Activated CD4-positive, alpha-beta T cell treated with anti-CD3 and anti-CD28 coated beads for 4 hours (primary cell): ENCODE measurements at regions not wholly inside any gene's neighbourhood (a gene's known extent, or its start where the extent isn't known, plus 50 kb on each side); places are given as distances from the start of the nearest gene placed in this dataset.

ENCODE experiments used
- DNase-seq, 2 donors: peaks; one replicate each; pipeline ENCODE4 v3.0.0-alpha.2; 2020

DNA sequence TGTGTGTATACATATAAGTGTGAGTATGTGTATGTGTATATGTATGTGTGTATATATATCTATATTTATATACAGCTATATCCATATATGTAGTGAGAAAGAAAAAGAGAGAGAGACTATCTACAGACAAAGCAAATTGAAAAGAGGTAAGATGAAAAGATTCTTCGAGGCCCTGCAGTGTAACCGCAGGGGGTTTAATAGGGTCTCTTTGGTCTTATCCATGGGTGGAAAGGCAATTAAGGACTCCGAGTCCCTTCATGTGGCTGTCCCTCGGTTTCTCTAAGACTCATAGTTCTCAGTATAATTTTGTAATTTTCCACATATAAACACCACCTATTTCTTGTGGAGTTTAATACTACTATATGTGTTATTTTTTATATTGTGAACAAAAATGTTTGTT is 50.6 kb upstream of the JAZF1 start:
- no peak for DNase-seq

DNA sequence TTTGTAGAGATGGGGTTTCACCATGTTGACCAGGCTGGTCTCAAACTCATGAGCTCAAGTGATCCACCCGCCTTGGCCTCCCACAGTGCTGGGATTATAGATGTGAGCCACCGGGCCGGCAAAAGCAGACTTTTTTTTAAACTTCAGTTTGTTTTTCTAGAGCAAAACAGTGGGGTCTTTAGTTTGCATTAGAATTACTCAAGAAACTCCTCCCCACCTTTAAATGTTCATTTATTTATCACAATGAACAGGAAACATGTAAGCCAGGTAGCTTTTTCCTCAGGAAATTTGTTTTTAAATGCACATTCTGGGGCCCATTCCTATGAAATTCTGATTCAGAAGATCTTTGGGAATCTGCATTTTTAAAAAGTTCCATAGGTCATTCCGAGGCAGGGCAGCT is 56.0 kb upstream of the JAZF1 start:
- no peak for DNase-seq

DNA sequence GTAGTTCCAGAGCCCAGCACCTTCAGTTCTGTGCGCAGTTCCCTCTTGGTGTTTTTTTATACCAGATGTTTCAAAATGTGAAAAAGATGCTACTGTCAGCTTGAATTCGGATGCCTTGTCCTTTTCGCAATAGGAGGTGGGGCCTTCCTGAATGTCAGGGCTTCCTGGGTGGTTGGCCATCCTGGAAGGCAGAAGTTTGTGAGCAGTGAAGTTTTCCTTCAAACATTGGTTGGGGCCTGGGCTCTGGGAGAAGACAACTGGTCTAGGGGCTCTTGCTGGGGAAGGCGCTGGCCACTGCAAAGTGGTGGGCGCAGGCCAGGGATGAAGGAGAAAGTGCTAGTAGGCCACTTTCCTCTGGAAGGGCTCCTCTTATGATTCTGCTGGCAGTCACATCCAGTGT is 56.8 kb upstream of the JAZF1 start:
- DNase-seq, result no peak

DNA sequence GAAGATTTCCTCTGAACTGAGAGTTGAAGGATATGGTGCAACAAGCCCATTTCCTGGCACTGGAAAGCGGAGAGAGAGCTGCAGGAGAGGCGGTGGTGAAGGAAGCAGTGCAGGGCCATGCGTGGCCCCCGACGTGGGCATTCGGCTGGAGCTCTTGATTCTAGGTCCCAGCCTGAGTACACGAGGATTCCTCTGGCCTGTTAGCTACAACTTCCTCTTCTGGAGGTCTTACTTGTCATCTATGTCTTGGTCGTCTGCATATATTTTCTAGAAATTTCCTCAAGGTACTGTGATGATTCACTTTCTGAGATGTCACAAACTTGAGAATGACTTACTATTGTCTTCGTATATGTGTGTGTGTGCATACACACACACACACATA is 59.2 kb upstream of the JAZF1 start:
- no peak for DNase-seq

DNA sequence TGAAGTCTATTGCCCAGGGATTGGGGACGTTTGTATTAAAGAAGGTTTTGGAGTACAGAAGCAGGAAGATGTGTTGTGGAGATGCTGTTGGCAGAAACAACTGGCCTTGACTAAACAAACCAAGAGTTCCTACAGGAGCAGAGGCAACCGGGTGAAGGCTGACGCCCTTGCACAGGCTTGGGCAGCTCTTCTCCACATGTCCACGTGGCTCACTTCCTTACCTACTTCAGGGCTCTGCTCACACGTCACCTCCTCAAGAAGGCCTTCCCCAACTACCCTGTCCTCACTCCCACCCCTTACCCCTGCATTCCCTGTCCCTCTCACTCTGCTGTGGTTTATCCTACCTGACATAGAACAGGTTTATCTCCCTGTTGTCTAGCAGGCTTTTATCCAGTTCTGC is 59.9 kb upstream of the JAZF1 start:
- no peak for DNase-seq

DNA sequence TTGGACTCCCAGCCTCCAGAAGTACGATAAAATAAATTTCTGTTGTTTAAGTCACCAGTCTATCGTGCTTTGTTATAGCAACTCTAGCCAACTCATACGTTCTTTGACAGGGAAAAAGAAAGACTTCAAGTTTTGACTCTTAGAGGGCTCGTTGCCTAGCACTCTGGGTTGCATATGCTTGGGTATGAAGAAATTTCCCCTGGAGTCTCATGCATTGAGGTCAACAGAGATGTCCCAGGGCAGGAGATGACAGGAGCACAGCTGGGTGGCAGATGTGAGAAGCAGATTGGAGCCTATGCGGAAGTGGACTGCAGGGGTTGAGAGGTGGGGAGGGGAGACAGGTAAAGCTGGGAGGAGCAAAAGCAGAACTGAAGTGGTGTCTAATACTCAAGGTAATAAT is 63.3 kb upstream of the JAZF1 start:
- no peak for DNase-seq

DNA sequence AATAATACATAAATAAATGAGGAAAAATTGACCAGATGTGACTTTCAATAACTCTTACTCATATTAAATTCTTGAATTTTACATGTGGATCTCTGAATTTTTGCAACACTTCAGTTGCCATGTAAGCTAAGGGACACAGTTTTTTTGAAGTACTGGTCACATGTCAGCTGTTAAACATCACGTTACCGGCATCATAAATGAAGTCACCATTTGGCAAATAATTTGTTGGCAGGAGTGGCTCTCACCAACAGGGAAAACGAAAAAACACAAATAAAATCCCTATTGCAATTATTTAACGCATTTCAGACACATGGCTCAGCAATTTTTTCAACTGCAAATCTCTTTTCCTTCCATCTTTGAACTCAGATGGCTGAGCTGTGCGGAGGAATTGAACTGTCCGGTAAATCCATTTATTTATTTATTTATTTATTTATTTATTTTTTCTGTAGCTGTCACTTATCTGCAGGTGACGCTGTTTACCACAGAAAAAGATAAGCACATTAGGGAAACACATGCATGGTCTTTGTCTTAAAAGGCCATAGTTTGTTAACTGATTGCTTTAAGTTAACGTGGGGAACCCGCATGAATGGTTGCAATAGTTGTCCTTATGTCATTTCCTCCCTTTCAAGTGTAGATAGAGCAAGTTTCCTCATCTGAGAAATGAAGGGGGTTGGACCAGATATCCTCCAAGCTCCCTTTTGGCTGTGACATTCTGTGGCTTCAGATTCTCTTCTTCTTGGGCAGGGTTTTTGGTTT is 64.7 kb upstream of the JAZF1 start:
- DNase-seq, result no peak

DNA sequence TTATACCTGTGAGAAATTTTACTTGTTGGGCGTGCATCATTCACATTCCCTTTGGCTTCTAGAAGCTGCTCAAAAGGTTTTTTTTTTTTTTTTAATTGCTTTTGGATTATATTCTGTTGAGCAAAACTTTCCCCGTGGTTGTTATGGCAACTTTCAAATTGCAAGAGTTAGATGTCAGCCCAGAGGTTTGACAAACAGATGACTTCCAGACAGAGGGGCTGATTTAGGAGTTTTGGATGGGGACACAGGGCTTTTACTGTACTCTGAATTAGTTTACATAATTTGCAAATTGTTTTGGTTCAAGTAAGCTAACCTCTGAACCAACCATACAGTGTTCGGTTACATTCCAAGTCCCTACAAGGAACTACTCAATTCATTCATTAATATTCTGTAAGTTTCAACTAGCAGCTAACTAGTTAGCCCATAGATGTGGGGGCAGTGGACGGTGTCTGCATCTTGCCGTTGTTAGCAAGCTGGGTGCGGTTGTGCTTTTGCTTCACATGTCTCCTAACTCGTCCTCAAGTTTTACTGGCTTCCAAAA is 66.4 kb upstream of the JAZF1 start:
- DNase-seq, result no peak

DNA sequence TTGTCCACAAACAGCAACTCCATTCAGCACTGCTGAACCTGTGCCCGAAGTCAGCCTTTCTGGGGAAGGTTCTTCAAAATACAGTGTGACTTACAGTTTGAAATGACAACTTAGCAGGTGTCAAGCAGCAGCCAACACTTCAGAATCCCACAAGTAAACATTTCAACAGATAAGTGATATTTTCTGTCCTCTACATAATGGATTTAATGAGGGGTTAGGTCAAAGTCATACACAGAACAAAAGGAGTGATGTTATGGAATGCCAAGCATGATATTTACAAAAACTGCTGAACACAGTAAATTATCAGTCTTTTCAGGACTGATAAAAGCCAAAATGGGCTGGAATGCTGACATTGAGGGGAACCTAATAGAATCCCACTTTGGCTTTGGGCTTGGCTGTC is 77.6 kb upstream of the JAZF1 start:
- no peak for DNase-seq

DNA sequence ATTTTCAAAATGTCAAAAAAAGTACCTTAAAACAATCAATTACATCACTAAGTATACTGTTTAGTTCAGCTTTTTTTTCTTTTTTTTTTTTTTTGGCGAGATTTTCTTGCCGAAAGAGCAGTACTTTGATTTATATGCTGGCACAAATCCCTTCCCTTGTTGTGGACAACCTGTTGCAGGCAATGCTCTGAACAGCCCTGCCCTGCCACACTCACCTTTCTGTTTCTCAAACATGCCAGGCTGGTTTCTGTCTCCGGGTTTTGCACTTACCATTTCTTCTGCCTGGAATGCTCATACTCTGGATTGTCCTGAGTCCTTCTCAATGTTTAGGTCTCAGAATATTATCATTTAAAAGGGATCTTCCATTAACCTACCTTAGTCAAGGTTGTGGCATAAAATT is 80.4 kb upstream of the JAZF1 start:
- DNase-seq, result no peak

DNA sequence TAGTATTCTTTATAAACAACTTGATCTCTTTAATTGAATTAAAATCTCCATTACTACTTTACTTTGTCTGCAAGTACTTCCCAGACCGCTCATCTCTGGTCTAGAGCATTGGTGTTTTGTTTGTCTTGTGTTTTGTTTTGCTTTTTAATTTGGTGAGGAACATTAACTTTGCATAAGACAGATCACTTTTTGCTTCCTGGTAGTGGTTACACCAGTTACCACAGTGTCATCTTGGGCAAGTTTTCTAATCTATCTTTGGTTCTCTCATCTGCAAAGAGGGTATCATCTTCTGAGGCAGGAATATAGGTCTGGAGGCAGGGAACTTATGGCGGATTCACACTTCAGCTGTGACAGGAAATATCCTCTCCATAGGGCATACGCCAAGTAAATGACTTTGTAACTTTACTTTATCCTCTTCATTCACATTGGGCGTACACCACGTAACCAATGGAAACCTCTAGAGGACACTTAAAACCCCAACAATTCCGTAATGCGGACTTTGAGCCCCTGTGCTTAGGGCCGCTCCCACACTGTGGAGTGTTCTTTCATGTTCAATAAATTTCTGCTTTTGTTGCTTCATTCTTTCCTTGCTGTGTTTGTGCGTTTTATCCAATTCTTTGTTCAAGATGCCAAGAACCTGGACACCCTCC is 83.2 kb upstream of the JAZF1 start:
- no peak for DNase-seq

DNA sequence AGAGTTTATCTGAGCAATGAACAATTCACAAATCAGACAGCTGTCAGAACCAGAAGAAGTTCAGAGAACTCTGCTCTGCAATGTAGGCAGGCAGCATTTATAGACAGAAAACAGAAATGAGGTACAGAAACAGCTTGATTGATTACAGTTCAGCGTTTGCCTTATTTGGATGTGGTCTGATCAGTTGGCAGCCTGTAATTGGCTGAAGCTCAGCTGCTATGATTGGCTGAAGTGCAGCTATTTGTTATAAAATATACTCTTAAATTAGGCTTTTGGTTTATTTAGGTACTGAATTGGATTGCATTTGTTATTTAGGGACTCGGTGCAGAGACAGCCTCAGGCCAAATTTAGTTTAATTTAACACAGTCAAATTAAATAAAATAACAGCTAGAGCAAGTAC is 85.8 kb upstream of the JAZF1 start:
- DNase-seq, result no peak

DNA sequence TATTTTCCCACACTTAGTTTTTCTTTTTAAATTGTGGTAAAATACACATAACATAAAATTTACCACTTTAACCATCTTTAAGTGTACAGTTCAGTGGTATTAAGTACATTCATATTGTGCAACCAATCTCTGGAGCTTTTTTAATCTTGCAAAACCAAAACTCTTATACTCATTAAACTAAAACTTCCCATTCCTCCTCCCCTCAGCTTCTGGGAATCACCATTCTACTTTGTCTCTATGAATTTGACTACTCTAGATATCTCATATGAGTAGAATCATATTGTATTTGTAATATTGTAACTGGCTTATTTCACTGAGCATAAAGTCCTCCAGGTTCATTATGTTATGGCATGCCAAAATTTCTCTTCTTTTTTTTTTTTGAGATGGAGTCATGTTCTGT is 86.4 kb upstream of the JAZF1 start:
- DNase-seq, result no peak

DNA sequence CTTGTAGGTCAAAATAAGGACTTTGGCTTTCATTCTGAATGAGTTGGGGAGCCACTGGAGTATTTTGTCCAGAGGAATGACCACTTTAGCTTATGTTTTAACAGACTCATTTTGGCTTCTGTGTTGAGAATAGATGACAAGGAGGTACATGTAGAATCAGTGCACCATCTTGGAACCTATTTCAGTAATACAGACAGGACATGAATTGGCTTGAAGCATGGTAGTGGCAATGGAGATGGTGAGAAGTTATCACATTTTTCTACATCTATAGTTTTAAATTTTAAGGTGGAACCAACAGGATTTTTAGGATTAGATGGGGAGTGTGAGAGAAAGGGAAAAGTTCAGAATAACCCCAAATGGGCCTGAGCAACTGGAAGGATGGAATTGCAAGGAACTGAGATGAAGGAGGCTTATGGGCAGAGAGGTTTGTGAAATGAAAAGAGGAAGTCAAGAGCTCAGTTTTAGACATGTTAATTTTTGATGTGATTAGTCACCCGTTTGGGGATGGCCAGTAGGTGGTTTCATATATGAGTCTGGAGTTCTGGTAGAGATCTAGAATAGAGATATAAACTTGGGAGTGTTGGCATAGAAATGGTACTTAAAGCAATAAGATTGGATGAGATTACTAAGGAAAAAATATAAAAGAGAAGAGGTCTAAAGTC is 89.2 kb upstream of the JAZF1 start:
- no peak for DNase-seq

DNA sequence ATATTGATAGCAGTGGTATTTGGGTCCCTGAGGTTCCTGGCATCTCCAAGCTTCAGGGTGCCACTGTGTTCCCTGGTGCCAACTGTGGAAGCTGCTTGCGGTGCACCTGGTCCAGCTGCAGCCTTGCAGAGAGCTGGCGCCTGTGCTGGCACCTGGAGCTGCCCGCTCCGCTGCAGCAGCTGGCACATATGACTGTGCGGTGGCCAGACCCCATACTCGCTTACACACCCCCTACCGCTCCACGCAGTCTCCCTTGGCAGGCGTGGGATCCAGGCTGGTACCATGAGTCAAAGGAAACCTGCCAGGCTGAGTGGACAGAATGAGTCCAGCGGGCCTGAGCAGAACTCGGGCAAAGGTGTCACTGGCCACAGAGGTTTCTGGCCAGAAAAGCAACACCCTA is 89.9 kb upstream of the JAZF1 start:
- DNase-seq, result no peak

DNA sequence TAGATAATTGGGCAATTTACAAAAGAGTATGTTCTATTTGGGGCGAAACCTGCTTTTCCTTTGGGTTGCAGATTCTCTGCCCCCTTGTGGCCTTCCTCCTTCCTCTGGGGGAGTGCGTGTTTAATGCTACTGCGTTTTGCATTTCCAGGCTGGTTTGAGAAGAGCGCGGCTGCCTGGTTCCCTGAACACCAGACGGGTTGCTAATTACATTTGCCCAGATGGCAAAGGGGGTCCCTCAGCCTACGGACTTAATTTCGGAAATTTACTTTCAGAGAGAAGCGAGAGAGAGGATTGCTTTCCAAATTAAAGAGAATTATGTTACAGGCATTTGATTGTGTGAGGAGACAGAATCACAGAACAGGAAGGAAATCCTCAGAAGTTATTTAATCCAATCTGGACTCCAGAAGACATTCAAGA is 91.9 kb upstream of the JAZF1 start:
- DNase-seq, result peak; percentile 22 to 30

DNA sequence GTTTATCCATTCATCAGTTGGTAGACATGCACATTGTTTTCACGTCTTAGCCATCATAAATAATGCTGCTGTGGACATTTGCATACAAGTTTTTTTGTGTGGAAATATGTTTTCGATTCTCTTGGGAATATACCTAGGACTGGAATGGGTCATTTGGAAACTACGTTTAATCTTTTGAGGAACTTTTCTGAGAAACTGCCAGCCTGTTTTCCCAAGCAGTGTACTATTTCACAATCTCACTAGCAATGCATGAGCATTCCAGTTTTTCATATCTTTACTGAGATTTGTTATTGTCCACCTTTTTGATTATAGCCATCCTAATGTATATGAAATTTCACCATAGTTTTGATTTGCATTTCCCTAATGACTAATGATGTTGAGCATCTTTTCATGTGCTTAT is 95.7 kb upstream of the JAZF1 start:
- no peak for DNase-seq

DNA sequence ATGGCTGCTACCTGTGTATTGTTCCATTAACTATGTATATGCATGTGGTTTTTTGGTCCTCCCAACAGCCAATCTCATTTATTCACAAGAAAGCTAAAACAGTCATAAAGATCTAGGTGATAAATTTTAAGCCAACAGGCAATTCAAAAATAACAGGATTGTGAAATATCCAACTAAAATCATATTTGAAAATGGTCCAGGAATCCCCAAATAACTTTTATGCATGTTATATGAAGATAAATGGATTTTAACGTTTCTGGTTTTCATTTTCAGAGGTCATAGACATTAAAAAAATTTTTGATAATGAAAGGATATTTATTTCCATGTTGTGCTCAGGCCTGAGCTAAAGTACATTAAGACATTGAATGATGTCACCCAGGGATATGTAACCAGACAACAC is 96.8 kb upstream of the JAZF1 start:
- no peak for DNase-seq

DNA sequence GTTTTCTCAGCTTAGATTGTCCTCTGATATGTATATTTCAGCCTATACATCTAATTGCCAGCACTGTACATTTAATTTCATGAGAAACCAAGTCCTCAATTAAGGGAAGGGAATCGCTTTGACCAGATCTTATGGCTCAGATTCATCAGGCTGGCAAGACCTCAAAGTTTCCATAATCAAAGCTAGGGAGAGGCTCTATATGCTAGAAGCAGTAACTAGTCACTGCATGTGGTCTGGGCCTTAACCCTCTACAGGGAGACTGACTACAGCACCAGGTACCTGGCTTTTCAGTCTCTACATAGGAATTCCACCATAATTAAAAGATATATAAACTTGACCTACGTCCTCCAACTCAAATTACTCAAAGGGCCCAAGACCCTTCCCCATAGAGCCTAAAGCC is 97.4 kb upstream of the JAZF1 start:
- DNase-seq, result no peak

DNA sequence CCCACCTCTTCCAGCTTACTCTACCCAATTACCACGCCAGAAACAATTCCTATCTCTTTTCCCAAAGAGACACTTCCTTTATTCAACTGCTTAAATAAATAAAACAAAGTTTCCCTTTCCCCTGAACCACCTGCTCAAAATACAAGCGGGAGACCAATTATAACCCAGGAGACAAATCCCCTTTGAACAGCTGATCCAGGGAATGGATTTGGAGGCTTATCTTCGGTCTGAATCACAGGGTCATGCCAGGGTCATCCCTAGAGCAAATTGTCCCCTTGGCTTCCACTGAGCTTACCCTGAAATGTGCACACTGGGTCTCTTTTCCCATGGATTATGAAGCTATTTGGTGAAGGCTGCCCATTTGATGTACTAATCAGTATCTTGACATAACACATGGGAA is 99.9 kb upstream of the JAZF1 start:
- DNase-seq, result no peak

DNA sequence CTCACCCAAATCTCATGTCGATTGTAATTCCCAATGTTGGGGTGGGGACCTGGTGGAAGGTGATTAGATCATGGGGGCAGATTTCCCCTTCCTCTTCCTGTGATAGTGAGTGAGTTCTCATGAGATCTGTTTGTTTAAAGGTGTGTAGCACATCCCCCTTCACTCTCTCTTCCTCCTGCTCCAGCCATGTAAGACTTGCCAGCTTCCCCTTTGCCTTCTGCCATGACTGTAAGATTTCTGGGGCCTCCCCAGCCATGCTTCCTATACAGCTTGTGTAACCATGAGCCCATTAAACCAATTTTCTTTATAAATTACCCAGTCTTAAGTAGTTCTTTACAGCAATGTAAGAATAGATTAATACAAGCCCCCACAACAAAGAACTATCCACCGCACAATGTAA is 109.9 kb upstream of the JAZF1 start:
- no peak for DNase-seq

DNA sequence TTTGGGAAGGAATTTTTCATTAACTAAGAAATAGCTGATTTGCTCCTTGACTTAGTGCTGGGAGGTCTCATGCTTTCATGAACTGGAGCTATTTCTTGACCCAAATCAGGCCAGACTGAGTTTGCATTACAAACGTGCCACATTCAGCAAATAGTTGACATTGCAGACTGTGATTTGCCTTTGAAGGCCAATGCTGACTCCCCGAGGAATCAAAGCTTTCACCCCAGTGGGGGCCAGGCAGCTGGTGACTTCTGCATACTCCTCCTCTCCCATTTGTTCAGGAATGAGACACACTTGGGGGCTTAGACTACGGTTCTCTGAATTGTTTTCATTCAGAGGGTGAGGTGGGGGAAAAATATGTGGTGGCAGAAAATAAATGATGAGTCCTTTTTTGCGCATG is 111.0 kb upstream of the JAZF1 start:
- no peak for DNase-seq

DNA sequence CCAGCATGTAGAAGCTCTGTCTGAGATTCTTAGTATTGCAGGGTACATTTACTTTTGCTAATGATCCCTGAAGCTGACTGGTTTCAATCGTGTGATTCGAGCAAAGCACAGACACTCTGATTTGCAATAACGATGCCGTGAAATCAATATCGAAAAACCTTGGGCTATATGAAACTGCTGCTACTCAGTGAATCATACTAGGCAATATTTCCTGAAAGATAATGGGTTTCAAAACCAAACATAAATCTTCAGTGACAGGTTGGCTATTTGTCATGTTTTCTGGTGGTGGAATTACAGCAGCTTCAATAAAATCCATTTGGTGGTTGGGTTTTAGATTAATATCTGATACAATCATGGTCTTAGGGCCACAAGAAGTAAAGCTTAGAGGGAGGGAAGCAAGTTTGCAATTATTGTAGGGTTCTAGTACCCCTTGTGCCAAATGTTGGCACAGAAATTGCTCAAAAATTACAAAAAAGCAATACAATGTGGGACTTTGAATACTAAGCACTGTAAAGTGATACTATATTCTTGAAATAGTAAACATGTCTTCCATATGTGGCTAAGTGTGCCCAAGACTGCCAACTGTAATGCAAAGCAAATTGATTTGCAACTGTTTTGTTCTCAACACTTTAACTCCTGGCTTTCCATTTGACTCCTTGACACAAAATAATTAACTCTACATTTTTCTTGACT is 112.4 kb upstream of the JAZF1 start:
- no peak for DNase-seq

DNA sequence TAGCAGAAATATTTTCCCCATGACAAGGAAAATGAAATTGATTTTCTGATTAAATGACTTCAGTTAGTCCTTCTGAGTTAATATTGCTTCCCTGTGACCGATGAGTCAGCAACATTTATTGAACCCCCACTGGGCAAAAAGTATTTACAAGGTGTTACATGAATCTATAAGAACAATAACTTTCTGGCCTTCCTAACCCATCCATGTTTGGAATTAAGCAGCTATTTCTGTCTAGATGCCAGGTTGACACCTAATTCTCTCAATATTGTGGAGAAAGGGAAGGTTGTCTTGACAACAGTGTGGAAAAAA is 112.9 kb upstream of the JAZF1 start:
- DNase-seq, result no peak
